A549 (cell line): ENCODE measurements at regions not wholly inside any gene's neighbourhood (a gene's known extent, or its start where the extent isn't known, plus 50 kb on each side); places are given as distances from the start of the nearest gene placed in this dataset.

ENCODE experiments used
- BCL3 ChIP-seq: fragments of >200 bp; sonication (Bioruptor Twin); formaldehyde crosslinking; IDR thresholded peaks from 3 replicates; pipeline ENCODE4 v1.6.1; 2016
- CBX8 ChIP-seq: fragments of 200-600 bp; sonication (generic); IDR thresholded peaks from 2 replicates; pipeline ENCODE4 v1.6.1; 2016
- CHD2 ChIP-seq: fragments of 150-350 bp; IDR thresholded peaks from 2 replicates; pipeline ENCODE4 v1.6.1; 2014; ENCODE audit warnings: low read length; ENCODE audit not compliant: partially characterized antibody
- CTCF ChIP-seq: fragments of >200 bp; sonication (Bioruptor Twin); formaldehyde crosslinking; IDR thresholded peaks from 3 replicates; pipeline ENCODE4 v1.5.1; 2016
- ESRRA ChIP-seq: fragments of 150-350 bp; IDR thresholded peaks from 2 replicates; pipeline ENCODE4 v1.6.1; 2014; ENCODE audit warnings: mild to moderate bottlenecking, low read length, borderline replicate concordance
- JUN ChIP-seq, 2 experiments: fragments of >200 bp; sonication (Bioruptor Twin); formaldehyde crosslinking; IDR thresholded peaks; 2 replicates in 1 of 2; 3 replicates in 1 of 2; pipeline ENCODE4 v1.6.1; 2016 to 2017
- PHF8 ChIP-seq: fragments of 200-600 bp; sonication (generic); IDR thresholded peaks from 2 replicates; pipeline ENCODE4 v1.6.1; 2016; ENCODE audit warnings: low read depth, mild to moderate bottlenecking, antibody characterized with exemption, moderate library complexity, borderline replicate concordance
- POLR2A ChIP-seq: IDR thresholded peaks from 2 replicates; pipeline ENCODE4 v1.6.1; 2012; ENCODE audit warnings: mild to moderate bottlenecking, low read length
- RARB ChIP-seq: fragments of 250-450 bp; sonication (Bioruptor Pico); IDR thresholded peaks from 2 replicates; pipeline ENCODE4 v1.8.0; 2021; ENCODE audit warnings: mild to moderate bottlenecking, moderate library complexity
- RCOR1 ChIP-seq: fragments of 150-350 bp; IDR thresholded peaks from 2 replicates; pipeline ENCODE4 v1.6.1; 2014; ENCODE audit warnings: antibody characterized with exemption, low read length, low read depth
- REST ChIP-seq: fragments of 200-600 bp; sonication (generic); IDR thresholded peaks from 2 replicates; pipeline ENCODE4 v1.6.1; 2016; ENCODE audit warnings: antibody characterized with exemption, mild to moderate bottlenecking, moderate library complexity
- TP53 ChIP-seq: fragments of 250-450 bp; sonication (Bioruptor Pico); IDR thresholded peaks from 2 replicates; pipeline ENCODE4 v1.5.0; 2021; ENCODE audit warnings: mild to moderate bottlenecking, moderate library complexity

GRCh38 chr21:27269644-27270043 lies 302.8 kb upstream of the ADAMTS5 start:
- TF ChIP-seq CTCF (no peak), RARB (no peak), RCOR1 (no peak), PHF8 (no peak), BCL3 (no peak), ESRRA (no peak), CHD2 (no peak), TP53 (CRISPR knock-in tag) (no peak), CBX8 (no peak), REST (no peak), JUN (IDR thresholded peaks at IDR 0.05) (no peak), POLR2A (no peak)
